ENCODE measurements at regions not wholly inside any gene's neighbourhood (a gene's known extent, or its start where the extent isn't known, plus 50 kb on each side); places are given as distances from the start of the nearest gene placed in this dataset.
A peak's percentile ranks its signal among the peaks of the same experiment; 100 is the strongest.

DNA sequence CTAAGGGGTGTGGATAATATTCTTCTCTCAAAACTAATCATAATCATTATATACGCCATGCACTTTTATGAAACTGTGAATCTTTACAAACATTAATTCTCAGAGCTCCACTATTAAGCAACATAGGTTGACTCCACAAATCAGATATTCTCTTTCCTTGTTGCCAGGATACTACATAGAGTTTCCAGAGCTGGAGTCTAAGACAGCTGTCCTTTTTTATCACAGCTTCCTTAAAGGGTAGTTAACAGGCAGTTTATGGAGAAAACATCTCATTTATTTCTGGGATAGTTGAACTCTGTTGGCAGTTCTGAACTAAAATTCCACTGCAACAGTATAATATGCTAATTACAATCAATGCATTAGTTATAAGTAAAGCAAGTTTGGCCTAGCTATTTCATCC, 152.1 kb upstream of the PPP1R2C start:
- Histone ChIP-seq H2AFZ (ENCODE audit: low read depth, low read length) (no peak overlapping the region), H3K79me2 (ENCODE audit: insufficient read depth, low read length) (no peaks in the 10 kb centered on the region), H3K27me3 (ENCODE audit: insufficient read depth, low read length, poor library complexity) (no peaks in the 10 kb centered on the region), H3K4me2 (ENCODE audit: insufficient read depth, low read length) (no peak overlapping the region), H3K36me3 (ENCODE audit: insufficient read depth, low read length) (no peaks in the 10 kb centered on the region), H3K9ac (ENCODE audit: low read depth, low read length) (no peak overlapping the region), H3K27ac (ENCODE audit: low read length) (no peak overlapping the region), H4K20me1 (ENCODE audit: insufficient read depth, low read length) (no peaks in the 10 kb centered on the region), H3K9me3 (ENCODE audit: insufficient read depth, low read length, severe bottlenecking) (no peaks in the 10 kb centered on the region), H3K4me3 (ENCODE audit: low read depth in 1 of 2, low read length in 2 of 2) (no peak overlapping the region), H3K4me1 (ENCODE audit: insufficient read depth, low read length) (peaks cover 23% of the 10 kb centered on the region)
- ATAC-seq (ENCODE audit: insufficient read depth, low read depth) (no peak), DNase-seq (no peak)
- TF ChIP-seq, protein P1, sequence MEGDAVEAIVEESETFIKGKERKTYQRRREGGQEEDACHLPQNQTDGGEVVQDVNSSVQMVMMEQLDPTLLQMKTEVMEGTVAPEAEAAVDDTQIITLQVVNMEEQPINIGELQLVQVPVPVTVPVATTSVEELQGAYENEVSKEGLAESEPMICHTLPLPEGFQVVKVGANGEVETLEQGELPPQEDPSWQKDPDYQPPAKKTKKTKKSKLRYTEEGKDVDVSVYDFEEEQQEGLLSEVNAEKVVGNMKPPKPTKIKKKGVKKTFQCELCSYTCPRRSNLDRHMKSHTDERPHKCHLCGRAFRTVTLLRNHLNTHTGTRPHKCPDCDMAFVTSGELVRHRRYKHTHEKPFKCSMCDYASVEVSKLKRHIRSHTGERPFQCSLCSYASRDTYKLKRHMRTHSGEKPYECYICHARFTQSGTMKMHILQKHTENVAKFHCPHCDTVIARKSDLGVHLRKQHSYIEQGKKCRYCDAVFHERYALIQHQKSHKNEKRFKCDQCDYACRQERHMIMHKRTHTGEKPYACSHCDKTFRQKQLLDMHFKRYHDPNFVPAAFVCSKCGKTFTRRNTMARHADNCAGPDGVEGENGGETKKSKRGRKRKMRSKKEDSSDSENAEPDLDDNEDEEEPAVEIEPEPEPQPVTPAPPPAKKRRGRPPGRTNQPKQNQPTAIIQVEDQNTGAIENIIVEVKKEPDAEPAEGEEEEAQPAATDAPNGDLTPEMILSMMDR (IDR thresholded peaks at IDR 0.05; ENCODE audit: borderline replicate concordance, extremely low read depth, low read length, poor library complexity, severe bottlenecking): no peak
- TF ChIP-seq EZH2 (IDR thresholded peaks at IDR 0.05; ENCODE audit: borderline replicate concordance, low read depth, low read length, severe bottlenecking): no peak

DNA sequence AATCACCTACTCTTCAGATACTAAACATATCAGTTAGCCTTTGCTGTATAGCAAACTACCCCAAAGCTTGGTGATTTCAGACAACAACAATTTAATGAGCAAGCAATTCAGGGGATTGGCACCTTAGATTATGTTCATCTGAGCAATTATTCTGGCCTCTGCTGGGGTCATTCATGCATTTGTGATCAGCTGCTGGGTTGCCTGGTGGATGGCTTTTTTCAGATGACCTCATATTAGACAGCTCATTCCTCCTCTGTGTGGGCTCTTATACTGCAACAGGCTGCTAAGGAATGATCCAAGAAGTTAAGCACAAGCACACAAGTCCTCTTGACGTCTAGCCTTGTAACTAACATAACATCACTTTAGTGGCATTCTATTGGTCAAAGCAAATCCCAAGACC, 153.0 kb upstream of the PPP1R2C start:
- H3K27me3 ChIP-seq (ENCODE audit: insufficient read depth, low read length, poor library complexity): no peaks in the 10 kb centered on the region
- H3K9me3 ChIP-seq (ENCODE audit: insufficient read depth, low read length, severe bottlenecking): no peaks in the 10 kb centered on the region
- no peaks in the 10 kb centered on the region for H4K20me1 ChIP-seq (ENCODE audit: insufficient read depth, low read length)
- H2AFZ ChIP-seq (ENCODE audit: low read depth, low read length): no peak overlapping the region
- H3K4me2 ChIP-seq (ENCODE audit: insufficient read depth, low read length): no peak overlapping the region
- peaks cover 30% of the 10 kb centered on the region for H3K4me1 ChIP-seq (ENCODE audit: insufficient read depth, low read length)
- H3K9ac ChIP-seq (ENCODE audit: low read depth, low read length): no peak overlapping the region
- H3K27ac ChIP-seq (ENCODE audit: low read length): no peak overlapping the region
- no peak overlapping the region for H3K4me3 ChIP-seq (ENCODE audit: low read depth in 1 of 2, low read length in 2 of 2)
- TF ChIP-seq, protein P1 (IDR thresholded peaks at IDR 0.05; ENCODE audit: borderline replicate concordance, extremely low read depth, low read length, poor library complexity, severe bottlenecking): no peak
- no peak for TF ChIP-seq EZH2 (IDR thresholded peaks at IDR 0.05; ENCODE audit: borderline replicate concordance, low read depth, low read length, severe bottlenecking)
- H3K79me2 ChIP-seq (ENCODE audit: insufficient read depth, low read length): no peaks in the 10 kb centered on the region
- no peak for DNase-seq
- no peak for ATAC-seq (ENCODE audit: insufficient read depth, low read depth)
- no peaks in the 10 kb centered on the region for H3K36me3 ChIP-seq (ENCODE audit: insufficient read depth, low read length)

DNA sequence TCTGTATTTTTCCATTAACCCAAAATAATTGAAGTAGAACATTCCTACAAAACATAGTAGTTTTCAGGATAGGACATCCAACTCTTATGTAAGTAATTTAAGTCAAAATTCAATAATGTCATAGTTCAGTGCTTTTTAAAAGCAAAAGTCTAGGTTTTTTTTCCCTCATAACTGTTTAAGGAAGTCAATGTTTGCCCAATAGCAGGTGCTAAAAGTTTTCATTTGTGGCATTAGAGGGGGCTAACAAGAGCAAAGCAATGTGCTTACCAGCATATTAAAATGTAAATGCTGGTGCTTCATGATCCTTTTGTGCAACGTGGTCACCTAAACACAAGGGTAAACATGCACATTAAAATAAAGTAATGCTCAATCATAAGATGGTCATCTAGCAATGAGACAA, 155.2 kb upstream of the PPP1R2C start:
- Histone ChIP-seq H3K4me3 (ENCODE audit: low read depth in 1 of 2, low read length in 2 of 2) (no peak overlapping the region), H3K27ac (ENCODE audit: low read length) (peak overlapping the region; percentile 89), H3K9ac (ENCODE audit: low read depth, low read length) (peak overlapping the region; percentile 56), H3K36me3 (ENCODE audit: insufficient read depth, low read length) (no peaks in the 10 kb centered on the region), H2AFZ (ENCODE audit: low read depth, low read length) (no peak overlapping the region; the same call in 1 of the 2 replicates), H3K79me2 (ENCODE audit: insufficient read depth, low read length) (no peaks in the 10 kb centered on the region), H3K9me3 (ENCODE audit: insufficient read depth, low read length, severe bottlenecking) (no peaks in the 10 kb centered on the region), H3K27me3 (ENCODE audit: insufficient read depth, low read length, poor library complexity) (no peaks in the 10 kb centered on the region), H3K4me2 (ENCODE audit: insufficient read depth, low read length) (no peak overlapping the region), H3K4me1 (ENCODE audit: insufficient read depth, low read length) (peaks cover 33% of the 10 kb centered on the region), H4K20me1 (ENCODE audit: insufficient read depth, low read length) (no peaks in the 10 kb centered on the region)
- ATAC-seq (ENCODE audit: insufficient read depth, low read depth): no peak
- DNase-seq: no peak
- TF ChIP-seq, protein P1 (IDR thresholded peaks at IDR 0.05; ENCODE audit: borderline replicate concordance, extremely low read depth, low read length, poor library complexity, severe bottlenecking): no peak
- no peak for TF ChIP-seq EZH2 (IDR thresholded peaks at IDR 0.05; ENCODE audit: borderline replicate concordance, low read depth, low read length, severe bottlenecking)
